CD4-positive, alpha-beta T cell treated with Interleukin-4 for 4 hours (primary cell): ENCODE measurements at regions not wholly inside any gene's neighbourhood (a gene's known extent, or its start where the extent isn't known, plus 50 kb on each side); places are given as distances from the start of the nearest gene placed in this dataset.
"Not testable (repeated sequence)": the region's sequence is repeated elsewhere in the genome, so short reads cannot be mapped to it uniquely, and the experiment has no call there.

Source experiments
- DNase-seq: peaks from one replicate; pipeline ENCODE4 v3.0.0-alpha.2; 2020

- not testable (repeated sequence) for DNase-seq
Measured at GRCh38 chr21:6138244-6139136, 4382.9 kb upstream of the TPTE start.

- not testable (repeated sequence) for DNase-seq
Measured at GRCh38 chr21:6139331-6139730, 4382.1 kb upstream of the TPTE start.

- not testable (repeated sequence) for DNase-seq
Measured at GRCh38 chr21:6139862-6140261, 4381.5 kb upstream of the TPTE start.

GRCh38 chr21:6140467-6141137 lies 4380.8 kb upstream of the TPTE start:
- DNase-seq = not testable (repeated sequence)

- DNase-seq = not testable (repeated sequence)
Measured at GRCh38 chr21:6141138-6141474, 4380.3 kb upstream of the TPTE start.

GRCh38 chr21:6153154-6153553 lies 4368.2 kb upstream of the TPTE start:
- not testable (repeated sequence) for DNase-seq

GRCh38 chr21:6154524-6155320 lies 4366.7 kb upstream of the TPTE start:
- DNase-seq = not testable (repeated sequence)

GRCh38 chr21:6156712-6157389 lies 4364.5 kb upstream of the TPTE start:
- DNase-seq = not testable (repeated sequence)

GRCh38 chr21:6157515-6157914 lies 4363.9 kb upstream of the TPTE start:
- DNase-seq = not testable (repeated sequence)

- DNase-seq = not testable (repeated sequence)
Measured at GRCh38 chr21:6158171-6158570, 4363.2 kb upstream of the TPTE start.
